ENCODE measurements at regions not wholly inside any gene's neighbourhood (a gene's known extent, or its start where the extent isn't known, plus 50 kb on each side); places are given as distances from the start of the nearest gene placed in this dataset. TPM values are rescaled to one million over a fixed set of nuclear protein-coding genes. Genes with fewer than 3 reads are reported as not detected.

DNA sequence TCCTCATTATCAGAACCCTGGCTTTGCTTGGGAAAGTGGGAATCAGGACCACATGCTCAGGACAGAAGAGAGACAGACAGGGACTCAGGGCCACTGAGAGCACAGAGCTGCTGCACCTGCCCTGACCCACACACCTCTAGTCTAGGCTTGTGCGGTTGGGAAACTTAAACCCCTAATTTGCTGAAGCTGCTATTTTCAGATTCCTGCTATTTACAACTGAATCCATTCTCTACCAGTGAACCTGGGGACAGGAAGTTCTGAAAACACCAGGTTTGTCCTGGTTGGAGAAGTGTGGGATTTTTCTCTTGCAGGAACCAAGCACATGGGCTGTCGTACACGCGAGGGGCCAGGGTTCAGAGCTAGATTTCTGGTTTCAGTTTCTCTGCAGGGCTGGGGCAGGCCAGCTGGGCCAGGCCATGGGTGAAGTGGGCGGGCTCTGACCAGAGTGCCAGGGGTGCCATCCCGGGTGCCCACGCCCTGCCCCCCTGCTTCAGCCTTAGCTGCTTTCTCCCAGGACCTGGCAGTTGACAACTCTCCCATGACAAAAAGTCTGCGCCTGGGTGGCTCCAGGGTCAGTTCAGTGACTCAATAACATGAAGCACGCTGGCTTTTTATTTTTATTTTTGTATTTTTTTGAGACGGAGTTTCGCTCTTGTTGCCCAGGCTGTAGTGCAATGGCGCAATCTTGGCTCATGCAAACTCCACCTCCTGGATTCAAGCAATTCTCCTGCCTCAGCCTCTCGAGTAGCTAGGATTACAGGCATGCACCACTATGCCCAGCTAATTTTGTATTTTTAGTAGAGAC, 51.3 kb upstream of the SLC1A4 start:
- intact Hi-C loops (cut with DNase I), result no loop called here
- WGBS, 3 donors, result 64 to 75% (median 69%) methylated on average over 13 of the region's 13 CpGs
- no peak for DNase-seq
- peaks cover 2% of the 10 kb centered on the region for H3K4me1 ChIP-seq (ENCODE audit: insufficient read depth)
- H3K36me3 ChIP-seq, result no peaks in the 10 kb centered on the region
- TF ChIP-seq EP300 (IDR thresholded peaks at IDR 0.05), result no peak
- TF ChIP-seq, protein P1, sequence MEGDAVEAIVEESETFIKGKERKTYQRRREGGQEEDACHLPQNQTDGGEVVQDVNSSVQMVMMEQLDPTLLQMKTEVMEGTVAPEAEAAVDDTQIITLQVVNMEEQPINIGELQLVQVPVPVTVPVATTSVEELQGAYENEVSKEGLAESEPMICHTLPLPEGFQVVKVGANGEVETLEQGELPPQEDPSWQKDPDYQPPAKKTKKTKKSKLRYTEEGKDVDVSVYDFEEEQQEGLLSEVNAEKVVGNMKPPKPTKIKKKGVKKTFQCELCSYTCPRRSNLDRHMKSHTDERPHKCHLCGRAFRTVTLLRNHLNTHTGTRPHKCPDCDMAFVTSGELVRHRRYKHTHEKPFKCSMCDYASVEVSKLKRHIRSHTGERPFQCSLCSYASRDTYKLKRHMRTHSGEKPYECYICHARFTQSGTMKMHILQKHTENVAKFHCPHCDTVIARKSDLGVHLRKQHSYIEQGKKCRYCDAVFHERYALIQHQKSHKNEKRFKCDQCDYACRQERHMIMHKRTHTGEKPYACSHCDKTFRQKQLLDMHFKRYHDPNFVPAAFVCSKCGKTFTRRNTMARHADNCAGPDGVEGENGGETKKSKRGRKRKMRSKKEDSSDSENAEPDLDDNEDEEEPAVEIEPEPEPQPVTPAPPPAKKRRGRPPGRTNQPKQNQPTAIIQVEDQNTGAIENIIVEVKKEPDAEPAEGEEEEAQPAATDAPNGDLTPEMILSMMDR (IDR thresholded peaks at IDR 0.05), result no peak
- no peak for TF ChIP-seq POLR2A (IDR thresholded peaks at IDR 0.05)
- H3K27ac ChIP-seq, result no peak overlapping the region
- no peaks in the 10 kb centered on the region for H3K27me3 ChIP-seq
- no peaks in the 10 kb centered on the region for H3K9me3 ChIP-seq
- no peak overlapping the region for H3K4me3 ChIP-seq

- no peak overlapping the region for H3K4me3 ChIP-seq
- no peak overlapping the region for H3K27ac ChIP-seq
Measured at GRCh38 chr2:64938607-64939285, 50.5 kb upstream of the SLC1A4 start.

GRCh38 chr2:64939332-64939917, 49.8 kb upstream of the SLC1A4 start:
- Histone ChIP-seq H3K9me3 (no peaks in the 10 kb centered on the region), H3K36me3 (no peaks in the 10 kb centered on the region), H3K27ac (no peak overlapping the region), H3K4me1 (ENCODE audit: insufficient read depth) (peaks cover 2% of the 10 kb centered on the region), H3K4me3 (no peak overlapping the region), H3K27me3 (no peaks in the 10 kb centered on the region)
- 72 to 77% (median 75%) methylated on average over 12 of the region's 12 CpGs for WGBS, 3 donors
- TF ChIP-seq POLR2A (IDR thresholded peaks at IDR 0.05), result no peak
- TF ChIP-seq, protein P1 (IDR thresholded peaks at IDR 0.05), result no peak
- no peak for TF ChIP-seq EP300 (IDR thresholded peaks at IDR 0.05)
- intact Hi-C loops (cut with DNase I), result no loop called here
- DNase-seq, result no peak

More at GRCh38 chr2:64938607-64939285, 50.5 kb upstream of the SLC1A4 start:
- no peaks in the 10 kb centered on the region for H3K27me3 ChIP-seq
- intact Hi-C loops (cut with DNase I), result no loop called here
- WGBS, 3 donors, result 69 to 72% (median 72%) methylated on average over 7 of the region's 7 CpGs
- TF ChIP-seq, protein P1 (IDR thresholded peaks at IDR 0.05), result no peak
- TF ChIP-seq POLR2A (IDR thresholded peaks at IDR 0.05) (no peak), EP300 (IDR thresholded peaks at IDR 0.05) (no peak)
- no peaks in the 10 kb centered on the region for H3K36me3 ChIP-seq
- no peaks in the 10 kb centered on the region for H3K9me3 ChIP-seq
- H3K4me1 ChIP-seq (ENCODE audit: insufficient read depth), result peaks cover 2% of the 10 kb centered on the region
- DNase-seq, result no peak

Small RNAs in the stretch of these regions (small RNA-seq; reads per million reads assigned to genes)
- gene RF00019, result not detected
- not detected for gene RN7SL211P
- not detected for gene RN7SL341P
